Mesenchymal stem cell (in vitro differentiated cells and primary cell): ENCODE measurements at regions not wholly inside any gene's neighbourhood (a gene's known extent, or its start where the extent isn't known, plus 50 kb on each side); places are given as distances from the start of the nearest gene placed in this dataset.

Experiments used
- DNase-seq: peaks from one replicate; pipeline ENCODE4 v3.0.0-alpha.2; 2013
- H2AFZ ChIP-seq: one replicate; pipeline ENCODE4 v1.6.1; 2013; ENCODE audit warnings: low read depth, mild to moderate bottlenecking, control low read depth, inconsistent platforms, low read length, moderate library complexity
- H2AK5ac ChIP-seq: 2 replicates; pipeline ENCODE4 v1.6.1; 2013; ENCODE audit warnings: low read length, moderate library complexity, mild to moderate bottlenecking, inconsistent platforms; ENCODE audit not compliant: severe bottlenecking
- H2BK120ac ChIP-seq: one replicate; pipeline ENCODE4 v1.6.1; 2013; ENCODE audit warnings: low read depth, mild to moderate bottlenecking, inconsistent platforms, low read length, moderate library complexity
- H2BK12ac ChIP-seq, 2 experiments: one replicate each; pipeline ENCODE4 v1.6.1; 2013; ENCODE audit warnings: inconsistent platforms in 2 of 2, low read length in 2 of 2, mild to moderate bottlenecking in 2 of 2, moderate library complexity in 2 of 2, control low read depth in 1 of 2
- H2BK15ac ChIP-seq: one replicate; pipeline ENCODE4 v1.6.1; 2013; ENCODE audit warnings: mild to moderate bottlenecking, low read depth, inconsistent platforms; ENCODE audit not compliant: poor library complexity, severe bottlenecking
- H2BK5ac ChIP-seq: 2 replicates; pipeline ENCODE4 v1.6.1; 2013; ENCODE audit warnings: low read depth, mild to moderate bottlenecking, low read length, control low read depth, inconsistent platforms; ENCODE audit not compliant: poor library complexity, severe bottlenecking
- H3K14ac ChIP-seq, 2 experiments: one replicate each; pipeline ENCODE4 v1.6.1; 2013; ENCODE audit warnings: inconsistent platforms in 2 of 2, low read length in 2 of 2, control low read depth in 1 of 2, mild to moderate bottlenecking in 1 of 2, moderate library complexity in 1 of 2
- H3K18ac ChIP-seq, 2 experiments: one replicate each; pipeline ENCODE4 v1.6.1; 2013; ENCODE audit warnings: inconsistent platforms in 2 of 2, low read length in 2 of 2, control low read depth in 1 of 2, low read depth in 1 of 2, mild to moderate bottlenecking in 1 of 2
- H3K23ac ChIP-seq, 2 experiments: one replicate each; pipeline ENCODE4 v1.6.1; 2013; ENCODE audit warnings: inconsistent platforms in 2 of 2, low read length in 2 of 2, mild to moderate bottlenecking in 2 of 2, moderate library complexity in 2 of 2, control low read depth in 1 of 2
- H3K27ac ChIP-seq: 2 replicates; pipeline ENCODE4 v1.5.1; 2013; ENCODE audit warnings: mild to moderate bottlenecking, moderate library complexity, low read length, control low read depth, inconsistent platforms; ENCODE audit not compliant: poor library complexity, severe bottlenecking
- H3K27me3 ChIP-seq, 2 experiments: 2 replicates each; pipeline versions ENCODE4 v1.6.1 to v1.7.0; 2013; ENCODE audit warnings: low read length in 2 of 2, mild to moderate bottlenecking in 2 of 2, moderate library complexity in 2 of 2, control low read depth in 1 of 2, inconsistent platforms in 1 of 2; ENCODE audit not compliant: control insufficient read depth in 1 of 2, insufficient read depth in 1 of 2
- H3K36me3 ChIP-seq, 2 experiments: 2 replicates each; pipeline versions ENCODE4 v1.6.1 to v1.7.0; 2013; ENCODE audit warnings: low read length in 2 of 2, control low read depth in 1 of 2, inconsistent platforms in 1 of 2, low read depth in 1 of 2, mild to moderate bottlenecking in 1 of 2; ENCODE audit not compliant: insufficient read depth in 2 of 2, control insufficient read depth in 1 of 2
- H3K4ac ChIP-seq, 2 experiments: one replicate each; pipeline ENCODE4 v1.6.1; 2013; ENCODE audit warnings: inconsistent platforms in 2 of 2, low read length in 2 of 2, mild to moderate bottlenecking in 2 of 2, moderate library complexity in 2 of 2, control low read depth in 1 of 2, low read depth in 1 of 2
- H3K4me1 ChIP-seq: 2 replicates; pipeline ENCODE4 v1.6.1; 2013; ENCODE audit warnings: low read depth, low read length, control low read depth; ENCODE audit not compliant: control insufficient read depth, insufficient read depth
- H3K4me2 ChIP-seq: 2 replicates; pipeline ENCODE4 v1.6.1; 2013; ENCODE audit warnings: low read length, mild to moderate bottlenecking, inconsistent platforms; ENCODE audit not compliant: poor library complexity, severe bottlenecking
- H3K4me3 ChIP-seq, 2 experiments: 2 replicates each; pipeline versions ENCODE4 v1.5.1 to v1.7.0; 2013; ENCODE audit warnings: low read length in 2 of 2, mild to moderate bottlenecking in 2 of 2, control low read depth in 1 of 2, low read depth in 1 of 2; ENCODE audit not compliant: insufficient read depth in 1 of 2
- H3K79me1 ChIP-seq: replicated peaks from 2 replicates; pipeline ENCODE4 v1.6.1; 2013; ENCODE audit warnings: mild to moderate bottlenecking, control low read depth, low read length, inconsistent platforms; ENCODE audit not compliant: poor library complexity, severe bottlenecking
- H3K9ac ChIP-seq: 2 replicates; pipeline ENCODE4 v1.7.0; 2013; ENCODE audit warnings: mild to moderate bottlenecking, low read length, moderate library complexity
- H3K9me3 ChIP-seq: 2 replicates; pipeline ENCODE4 v1.7.0; 2013; ENCODE audit warnings: mild to moderate bottlenecking, low read length; ENCODE audit not compliant: control insufficient read depth
- H4K8ac ChIP-seq: one replicate; pipeline ENCODE4 v1.6.1; 2013; ENCODE audit warnings: inconsistent platforms, mild to moderate bottlenecking, low read length, moderate library complexity
- H4K91ac ChIP-seq: one replicate; pipeline ENCODE4 v1.6.1; 2013; ENCODE audit warnings: mild to moderate bottlenecking, low read length, inconsistent platforms
- WGBS: methylation state at CpG from one replicate; pipeline ENCODE4 v1.1.7; 2013; ENCODE audit warnings: mixed read lengths; 5-methylcytosine and 5-hydroxymethylcytosine counted together

- no peak overlapping the region for H2BK120ac ChIP-seq
Observed at GRCh38 chr2:82837588-82838304, 1621.3 kb downstream of the SUCLG1 start.

GRCh38 chr2:82834893-82835292 lies 1624.2 kb downstream of the SUCLG1 start:
- Histone ChIP-seq H2AFZ (no peak overlapping the region), H2BK120ac (no peak overlapping the region), H2BK5ac (no peak overlapping the region), H3K79me1 (no peaks in the 10 kb centered on the region), H3K4me2 (no peak overlapping the region), H3K4ac (no peak overlapping the region), H3K4me3 (no peak overlapping the region), H3K9ac (no peak overlapping the region), H3K14ac (no peak overlapping the region), H3K27ac (no peak overlapping the region), H2BK15ac (no peak overlapping the region), H2AK5ac (no peak overlapping the region), H4K8ac (no peak overlapping the region), H3K4me1 (peaks cover 3% of the 10 kb centered on the region), H3K18ac (no peak overlapping the region), H2BK12ac (no peak overlapping the region), H3K27me3 (no peaks in the 10 kb centered on the region), H4K91ac (no peak overlapping the region), H3K23ac (no peak overlapping the region), H3K9me3 (no peaks in the 10 kb centered on the region), H3K36me3 (no peaks in the 10 kb centered on the region)
- DNase-seq, result no peak
- no CpG with 5 or more reads among the region's 1 CpG for WGBS

More at GRCh38 chr2:82837588-82838304, 1621.3 kb downstream of the SUCLG1 start:
- Histone ChIP-seq H2BK12ac (no peak overlapping the region), H3K9me3 (no peaks in the 10 kb centered on the region), H3K14ac (no peak overlapping the region), H2AFZ (no peak overlapping the region), H3K18ac (no peak overlapping the region), H3K36me3 (no peaks in the 10 kb centered on the region), H2BK5ac (no peak overlapping the region), H3K79me1 (no peaks in the 10 kb centered on the region), H4K91ac (no peak overlapping the region), H3K27me3 (no peaks in the 10 kb centered on the region), H3K4me1 (peaks cover 3% of the 10 kb centered on the region), H3K9ac (no peak overlapping the region), H2BK15ac (no peak overlapping the region), H3K23ac (no peak overlapping the region), H3K4ac (no peak overlapping the region), H3K4me2 (no peak overlapping the region), H4K8ac (no peak overlapping the region), H3K4me3 (no peak overlapping the region), H3K27ac (peak overlapping the region; percentile 78), H2AK5ac (no peak overlapping the region)
- peak; percentile 90 for DNase-seq
- 36% methylated on average over 3 of the region's 3 CpGs for WGBS

GRCh38 chr2:82827426-82827825 lies 1631.7 kb downstream of the SUCLG1 start:
- Histone ChIP-seq H4K8ac (no peak overlapping the region), H3K9ac (no peak overlapping the region), H3K79me1 (no peaks in the 10 kb centered on the region), H2AK5ac (no peak overlapping the region), H2BK120ac (no peak overlapping the region), H4K91ac (no peak overlapping the region), H2AFZ (no peak overlapping the region), H3K9me3 (peaks cover 4% of the 10 kb centered on the region), H2BK12ac (no peak overlapping the region), H3K23ac (no peak overlapping the region), H3K27me3 (no peaks in the 10 kb centered on the region), H3K4me3 (no peak overlapping the region), H3K36me3 (no peaks in the 10 kb centered on the region), H3K27ac (no peak overlapping the region), H3K18ac (no peak overlapping the region), H3K4me1 (no peaks in the 10 kb centered on the region), H2BK15ac (no peak overlapping the region), H3K14ac (no peak overlapping the region), H3K4me2 (no peak overlapping the region), H2BK5ac (no peak overlapping the region), H3K4ac (no peak overlapping the region)
- DNase-seq, result no peak
- WGBS, result 100% methylated on average over 1 of the region's 2 CpGs

GRCh38 chr2:82826437-82826836 lies 1632.6 kb downstream of the SUCLG1 start:
- no peak overlapping the region for H2BK5ac ChIP-seq
- H3K4me1 ChIP-seq, result no peaks in the 10 kb centered on the region
- H3K4ac ChIP-seq, result no peak overlapping the region
- H2AK5ac ChIP-seq, result no peak overlapping the region
- H3K14ac ChIP-seq, result no peak overlapping the region
- no peak overlapping the region for H3K4me2 ChIP-seq
- H2BK120ac ChIP-seq, result no peak overlapping the region
- H3K9ac ChIP-seq, result no peak overlapping the region
- peaks cover 4% of the 10 kb centered on the region for H3K9me3 ChIP-seq
- no peak overlapping the region for H3K27ac ChIP-seq
- H2BK12ac ChIP-seq, result no peak overlapping the region
- WGBS, result 56% methylated on average over 1 of the region's 2 CpGs
- H4K8ac ChIP-seq, result no peak overlapping the region
- H3K23ac ChIP-seq, result no peak overlapping the region
- no peak overlapping the region for H3K18ac ChIP-seq
- no peak overlapping the region for H4K91ac ChIP-seq
- H2AFZ ChIP-seq, result no peak overlapping the region
- no peak for DNase-seq
- no peaks in the 10 kb centered on the region for H3K36me3 ChIP-seq
- H2BK15ac ChIP-seq, result no peak overlapping the region
- no peaks in the 10 kb centered on the region for H3K79me1 ChIP-seq
- H3K27me3 ChIP-seq, result no peaks in the 10 kb centered on the region
- H3K4me3 ChIP-seq, result no peak overlapping the region
